H1 (cell line): ENCODE measurements at regions not wholly inside any gene's neighbourhood (a gene's known extent, or its start where the extent isn't known, plus 50 kb on each side); places are given as distances from the start of the nearest gene placed in this dataset.

ENCODE experiments used
- CTCF ChIA-PET: fragments of 300-600 bp; sonication (Branson Sonifier 250); formaldehyde crosslinking; loops from one replicate; lab custom pipeline; 2021; ENCODE audit not compliant: partially characterized antibody; lab: Charles Lee
- POLR2A ChIA-PET: fragments of 300-600 bp; sonication (Branson Sonifier 250); formaldehyde crosslinking; loops from one replicate; lab custom pipeline; 2021; ENCODE audit warnings: inconsistent platforms; ENCODE audit not compliant: partially characterized antibody; lab: Charles Lee
- DNase-seq, 2 experiments: peaks; one replicate each; pipeline versions ENCODE4 v3.0.0 to v3.0.0-alpha.2; 2010 to 2022; ENCODE audit warnings: low spot score in 2 of 2, low read depth in 1 of 2, mixed read lengths in 1 of 2
- FAIRE-seq: peaks from 2 replicates; lab custom pipeline; 2011; peaks lifted over from hg19 to GRCh38; lab: Jason Lieb, UNC
- H2AFZ ChIP-seq: 2 replicates; pipeline ENCODE4 v1.8.1; 2012; ENCODE audit warnings: low read length, inconsistent platforms
- H2AK5ac ChIP-seq: 2 replicates; pipeline ENCODE4 v1.6.1; 2013; ENCODE audit warnings: low read depth, low read length
- H2BK120ac ChIP-seq: replicated peaks from 2 replicates; pipeline ENCODE3; 2013; ENCODE audit warnings: low read depth, low read length, inconsistent platforms
- H2BK12ac ChIP-seq: 2 replicates; pipeline ENCODE4 v1.6.1; 2013; ENCODE audit warnings: low read depth, low read length
- H2BK15ac ChIP-seq: 2 replicates; pipeline ENCODE4 v1.6.1; 2013; ENCODE audit warnings: low read length
- H2BK20ac ChIP-seq: 2 replicates; pipeline ENCODE4 v1.6.1; 2013; ENCODE audit warnings: low read length
- H2BK5ac ChIP-seq: 2 replicates; pipeline ENCODE4 v1.6.1; 2013; ENCODE audit warnings: low read depth, low read length
- H3K14ac ChIP-seq: 2 replicates; pipeline ENCODE4 v1.6.1; 2013; ENCODE audit warnings: inconsistent platforms; ENCODE audit not compliant: insufficient read length
- H3K18ac ChIP-seq: 2 replicates; pipeline ENCODE4 v1.6.1; 2013; ENCODE audit warnings: low read length; ENCODE audit errors: extremely low read depth
- H3K23ac ChIP-seq: 2 replicates; pipeline ENCODE4 v1.6.1; 2013; ENCODE audit warnings: inconsistent platforms; ENCODE audit not compliant: insufficient read length
- H3K23me2 ChIP-seq: 2 replicates; pipeline ENCODE4 v1.6.1; 2013; ENCODE audit warnings: low read depth, low read length
- H3K27ac ChIP-seq: 2 replicates; pipeline ENCODE4 v1.6.1; 2011; ENCODE audit warnings: low read depth, low read length, inconsistent platforms
- H3K27me3 ChIP-seq, 4 experiments: replicated peaks in 1 of 4; 1 replicate in 1 of 4; 2 replicates in 3 of 4; pipeline versions ENCODE4 v1.6.1 to v1.8.1; 2011 to 2013; ENCODE audit warnings: low read length in 3 of 4, mild to moderate bottlenecking in 3 of 4, inconsistent platforms in 2 of 4, mixed read lengths in 2 of 4, moderate library complexity in 1 of 4; ENCODE audit not compliant: control insufficient read depth in 3 of 4, insufficient read depth in 3 of 4; ENCODE audit errors: extremely low read depth in 1 of 4
- H3K36me3 ChIP-seq, 4 experiments: 2 replicates each; pipeline versions ENCODE4 v1.6.1 to v1.8.1; 2011 to 2013; ENCODE audit warnings: mild to moderate bottlenecking in 4 of 4, low read length in 3 of 4, moderate library complexity in 2 of 4, control low read depth in 1 of 4, inconsistent platforms in 1 of 4; ENCODE audit not compliant: insufficient read depth in 4 of 4, control insufficient read depth in 2 of 4
- H3K4ac ChIP-seq: replicated peaks from 2 replicates; pipeline ENCODE3; 2013; ENCODE audit warnings: low read length, low read depth, mixed read lengths, inconsistent platforms; ENCODE audit not compliant: insufficient read length
- H3K4me1 ChIP-seq, 4 experiments: replicated peaks in 1 of 4; 1 replicate in 1 of 4; 2 replicates in 3 of 4; pipeline versions ENCODE4 v1.6.1 to v1.8.1; 2011 to 2013; ENCODE audit warnings: low read length in 3 of 4, inconsistent platforms in 2 of 4, mixed read lengths in 1 of 4; ENCODE audit not compliant: insufficient read depth in 4 of 4, control insufficient read depth in 3 of 4
- H3K4me2 ChIP-seq, 2 experiments: 2 replicates each; pipeline versions ENCODE4 v1.6.1 to v1.8.1; 2011 to 2013; ENCODE audit warnings: low read depth in 2 of 2, low read length in 2 of 2, control low read depth in 1 of 2, inconsistent platforms in 1 of 2, mild to moderate bottlenecking in 1 of 2; ENCODE audit not compliant: insufficient read depth in 1 of 2
- H3K4me3 ChIP-seq, 4 experiments: fragments of 200-600, 300-600 bp in 1 of 4; sonication (generic), shearing (Covaris generic), sonication (Bioruptor Twin) in 1 of 4; 2 replicates each; pipeline versions ENCODE4 v1.5.1 to v1.8.1; 2011 to 2016; ENCODE audit warnings: low read length in 4 of 4, low read depth in 3 of 4, control low read depth in 2 of 4, inconsistent platforms in 2 of 4, mild to moderate bottlenecking in 2 of 4, mixed read lengths in 1 of 4, moderate library complexity in 1 of 4; ENCODE audit not compliant: insufficient read depth in 2 of 4; ENCODE audit errors: extremely low read depth in 1 of 4
- H3K56ac ChIP-seq: replicated peaks from 2 replicates; pipeline ENCODE3; 2013; ENCODE audit warnings: low read depth, mild to moderate bottlenecking, mixed read lengths, low read length, inconsistent platforms; ENCODE audit not compliant: insufficient read length
- H3K79me1 ChIP-seq: 2 replicates; pipeline ENCODE4 v1.6.1; 2013; ENCODE audit warnings: low read depth, low read length, control low read depth
- H3K79me2 ChIP-seq, 2 experiments: 2 replicates each; pipeline versions ENCODE4 v1.6.1 to v1.8.1; 2012 to 2013; ENCODE audit warnings: low read length in 2 of 2, mild to moderate bottlenecking in 2 of 2, inconsistent platforms in 1 of 2; ENCODE audit not compliant: insufficient read depth in 2 of 2, control insufficient read depth in 1 of 2
- H3K9ac ChIP-seq, 4 experiments: replicated peaks in 1 of 4; 1 replicate in 1 of 4; 2 replicates in 3 of 4; pipeline versions ENCODE4 v1.6.1 to v1.8.1; 2011 to 2013; ENCODE audit warnings: low read depth in 3 of 4, low read length in 3 of 4, control low read depth in 2 of 4, mild to moderate bottlenecking in 2 of 4, moderate library complexity in 2 of 4, inconsistent platforms in 1 of 4; ENCODE audit errors: extremely low read depth in 1 of 4
- H3K9me3 ChIP-seq, 2 experiments: 2 replicates each; pipeline versions ENCODE4 v1.6.1 to v1.8.1; 2012 to 2013; ENCODE audit warnings: mild to moderate bottlenecking in 2 of 2, moderate library complexity in 2 of 2, control low read depth in 1 of 2, inconsistent platforms in 1 of 2, low read depth in 1 of 2, low read length in 1 of 2, mixed read lengths in 1 of 2; ENCODE audit not compliant: insufficient read depth in 2 of 2
- H4K20me1 ChIP-seq, 2 experiments: replicated peaks in 1 of 2; 2 replicates each; pipeline versions ENCODE3 to v1.8.1; 2011 to 2013; ENCODE audit warnings: inconsistent platforms in 2 of 2, low read length in 2 of 2, mild to moderate bottlenecking in 1 of 2; ENCODE audit not compliant: insufficient read depth in 2 of 2, control insufficient read depth in 1 of 2
- H4K5ac ChIP-seq: 2 replicates; pipeline ENCODE4 v1.6.1; 2013; ENCODE audit warnings: low read length, low read depth, mixed read lengths, inconsistent platforms; ENCODE audit not compliant: insufficient read length
- H4K8ac ChIP-seq: 2 replicates; pipeline ENCODE4 v1.8.0; 2013; ENCODE audit warnings: mild to moderate bottlenecking, moderate library complexity, low read length, inconsistent platforms; ENCODE audit not compliant: insufficient read depth; ENCODE audit errors: extremely low read depth
- H4K91ac ChIP-seq: replicated peaks from 2 replicates; pipeline ENCODE3; 2013; ENCODE audit warnings: low read length, mixed read lengths, inconsistent platforms; ENCODE audit not compliant: insufficient read length
- CREB1 ChIP-seq: IDR thresholded peaks from 2 replicates; pipeline ENCODE4 v1.6.1; 2012; ENCODE audit warnings: inconsistent platforms
- POU5F1 ChIP-seq: IDR thresholded peaks from 2 replicates; pipeline ENCODE4 v1.6.1; 2011; ENCODE audit warnings: low read depth, mild to moderate bottlenecking, low read length, moderate library complexity
- RBBP5 ChIP-seq: IDR thresholded peaks from 2 replicates; pipeline ENCODE4 v1.7.1; 2012; ENCODE audit warnings: low read depth, mild to moderate bottlenecking, inconsistent platforms, low read length, moderate library complexity, borderline replicate concordance
- RNF2 ChIP-seq: fragments of 200-900, 300-1000 bp; sonication (generic); IDR thresholded peaks from 2 replicates; pipeline ENCODE4 v1.7.1; 2016; ENCODE audit warnings: borderline replicate concordance, low read depth, mild to moderate bottlenecking, antibody characterized with exemption, low read length; ENCODE audit not compliant: poor library complexity, severe bottlenecking; ENCODE audit errors: missing control alignments
- WGBS, 2 experiments: shearing (Covaris generic) in 1 of 2; methylation state at CpG; one replicate each; pipeline versions ENCODE4 v1.1.6 to v1.1.7; 2013 to 2015; ENCODE audit warnings: low lambda C conversion rate in 2 of 2, mixed read lengths in 2 of 2, inconsistent platforms in 1 of 2, low coverage in 1 of 2, missing lambda C conversion rate in 1 of 2; ENCODE audit not compliant: insufficient replicate concordance in 2 of 2, insufficient coverage in 1 of 2, insufficient read length in 1 of 2; ENCODE audit errors: extremely low coverage in 1 of 2, missing lambda C conversion rate in 1 of 2; 5-methylcytosine and 5-hydroxymethylcytosine counted together

DNA sequence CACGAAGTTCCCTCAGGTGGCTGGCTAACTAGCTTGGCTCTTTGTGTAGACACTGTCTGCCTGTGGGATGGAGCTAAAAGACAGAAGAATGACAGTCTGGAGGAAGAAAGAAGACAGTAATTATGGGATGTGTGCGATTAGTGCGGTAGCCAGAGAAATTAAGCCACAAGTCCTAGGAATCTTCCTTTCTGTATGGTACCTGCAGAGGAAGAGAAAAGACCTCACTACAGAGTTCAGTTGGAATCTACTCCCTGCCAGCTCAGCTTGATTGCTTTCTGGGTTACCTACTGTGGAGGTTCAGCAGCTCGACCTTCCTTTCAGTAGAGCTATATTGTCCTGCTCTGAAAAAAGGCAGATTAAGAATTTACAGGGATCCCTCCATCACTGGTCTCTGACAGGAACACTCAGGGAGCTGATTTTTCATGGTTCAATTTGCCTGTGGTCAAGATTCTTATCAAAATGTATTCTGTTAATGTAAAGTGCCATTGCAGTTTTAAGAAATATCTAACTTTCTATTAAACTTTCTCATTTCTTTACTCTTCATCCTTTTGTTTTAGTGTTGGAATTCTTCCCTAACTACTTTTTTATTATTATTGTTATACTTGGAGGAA, 187.2 kb downstream of the CENPW start:
- ChIA-PET CTCF (interaction anchor here (1.0 kb wide), 3 partner anchors 9 to 349 kb away, joined by 3 to 4 read pairs (median 3); no protein-coding TSS in a partner anchor), POLR2A (no interaction called here)
- H4K91ac ChIP-seq, result no peak overlapping the region
- no peaks in the 10 kb centered on the region for H3K27me3 ChIP-seq
- no peak overlapping the region for H3K56ac ChIP-seq
- H3K4ac ChIP-seq, result no peak overlapping the region
- no peaks in the 10 kb centered on the region for H3K9me3 ChIP-seq
- no peak overlapping the region for H2BK20ac ChIP-seq
- no peak overlapping the region for H3K27ac ChIP-seq
- H3K23me2 ChIP-seq, result no peaks in the 10 kb centered on the region; the same call in 1 of the 2 replicates
- no peak overlapping the region for H2BK15ac ChIP-seq
- no peak overlapping the region for H3K14ac ChIP-seq
- no peak overlapping the region for H3K23ac ChIP-seq
- no peak overlapping the region for H2AK5ac ChIP-seq
- H2BK5ac ChIP-seq, result no peak overlapping the region
- no peak overlapping the region for H2BK120ac ChIP-seq
- no peaks in the 10 kb centered on the region for H3K36me3 ChIP-seq
- H3K79me2 ChIP-seq, result no peaks in the 10 kb centered on the region
- no peak overlapping the region for H2BK12ac ChIP-seq
- H3K18ac ChIP-seq, result no peak overlapping the region
- 76% methylated on average over 4 of the region's 4 CpGs; no CpG with 5 or more reads in 1 of the 2 experiments for WGBS, 2 experiments
- H3K4me1 ChIP-seq, result peaks cover 1 to 5% (median 3%) of the 10 kb centered on the region in 4 experiments; a peak in 4 of 7 replicates
- H4K5ac ChIP-seq, result no peak overlapping the region
- no peaks in the 10 kb centered on the region for H3K79me1 ChIP-seq
- no peak overlapping the region for H3K4me2 ChIP-seq
- no peak overlapping the region for H3K9ac ChIP-seq
- no peak overlapping the region for H3K4me3 ChIP-seq
- FAIRE-seq, result no peak
- no peak for DNase-seq
- H4K20me1 ChIP-seq, result no peaks in the 10 kb centered on the region
- no peak overlapping the region for H2AFZ ChIP-seq
- H4K8ac ChIP-seq, result no peak overlapping the region
- no peak for TF ChIP-seq RBBP5
- no peak for TF ChIP-seq CREB1
- no peak for TF ChIP-seq RNF2
- no peak for TF ChIP-seq POU5F1
